Smooth muscle cell (in vitro differentiated cells): ENCODE measurements at regions not wholly inside any gene's neighbourhood (a gene's known extent, or its start where the extent isn't known, plus 50 kb on each side); places are given as distances from the start of the nearest gene placed in this dataset.
A peak's percentile ranks its signal among the peaks of the same experiment; 100 is the strongest.

Experiments
- DNase-seq: peaks from one replicate; lab custom pipeline; 2025; ENCODE audit not compliant: unreplicated experiment; lab: John Stamatoyannopoulos, UW
- H2AFZ ChIP-seq: fragments of 200-600 bp; sonication (generic); 2 replicates; pipeline ENCODE4 v1.6.0; 2016; ENCODE audit warnings: antibody characterized with exemption, low read depth, mild to moderate bottlenecking
- H3F3A ChIP-seq: fragments of 200-600 bp; sonication (generic); 2 replicates; pipeline ENCODE4 v1.6.0; 2017; ENCODE audit warnings: antibody characterized with exemption, low read depth
- H3K27ac ChIP-seq: fragments of 200-600 bp; sonication (generic); 2 replicates; pipeline ENCODE4 v1.5.1; 2016; ENCODE audit warnings: low read depth, mild to moderate bottlenecking
- H3K27me3 ChIP-seq: fragments of 200-600 bp; sonication (generic); 2 replicates; pipeline ENCODE4 v1.6.1; 2016; ENCODE audit warnings: low read depth, mild to moderate bottlenecking
- H3K36me3 ChIP-seq: fragments of 200-600 bp; sonication (generic); 2 replicates; pipeline ENCODE4 v1.5.1; 2016; ENCODE audit warnings: low read depth
- H3K4me1 ChIP-seq: fragments of 200-600 bp; sonication (generic); 2 replicates; pipeline ENCODE4 v1.5.1; 2016; ENCODE audit warnings: low read depth
- H3K4me2 ChIP-seq: fragments of 200-600 bp; sonication (generic); 2 replicates; pipeline ENCODE4 v1.6.0; 2016; ENCODE audit warnings: mild to moderate bottlenecking
- H3K4me3 ChIP-seq: fragments of 200-600 bp; sonication (generic); 2 replicates; pipeline ENCODE4 v1.5.1; 2016; ENCODE audit warnings: mild to moderate bottlenecking
- H3K79me2 ChIP-seq: fragments of 200-600 bp; sonication (generic); 2 replicates; pipeline ENCODE4 v1.6.0; 2016; ENCODE audit warnings: low read depth, mild to moderate bottlenecking
- H3K9ac ChIP-seq: fragments of 200-600 bp; sonication (generic); 2 replicates; pipeline ENCODE4 v1.6.0; 2016; ENCODE audit warnings: low read depth
- H3K9me3 ChIP-seq: fragments of 200-600 bp; sonication (generic); replicated peaks from 2 replicates; pipeline ENCODE4 v1.5.1; 2016; ENCODE audit warnings: low read depth
- H4K20me1 ChIP-seq: fragments of 200-600 bp; sonication (generic); 2 replicates; pipeline ENCODE4 v1.6.0; 2016; ENCODE audit warnings: low read depth
- CTCF ChIP-seq: fragments of 200-600 bp; sonication (generic); IDR thresholded peaks from 2 replicates; pipeline ENCODE4 v1.5.1; 2017; ENCODE audit warnings: borderline replicate concordance, mild to moderate bottlenecking, antibody characterized with exemption; ENCODE audit not compliant: insufficient read depth, poor library complexity, severe bottlenecking
- WGBS: methylation state at CpG from one replicate; pipeline ENCODE4 v1.1.7; 2016; ENCODE audit warnings: low lambda C conversion rate; 5-methylcytosine and 5-hydroxymethylcytosine counted together

- H3K36me3 ChIP-seq = no peaks in the 10 kb centered on the region
- peaks cover 4% of the 10 kb centered on the region for H3K4me1 ChIP-seq
- no peak for DNase-seq
- no peaks in the 10 kb centered on the region for H3K79me2 ChIP-seq
- no peak overlapping the region for H3K9ac ChIP-seq
- no peak overlapping the region for H3K27ac ChIP-seq
- 95% methylated on average over 1 of the region's 1 CpG for WGBS
- no peaks in the 10 kb centered on the region for H4K20me1 ChIP-seq
- peaks cover 2% of the 10 kb centered on the region for H3F3A ChIP-seq
- H2AFZ ChIP-seq = no peak overlapping the region
- no peaks in the 10 kb centered on the region for H3K9me3 ChIP-seq
- TF ChIP-seq CTCF = no peak
- H3K27me3 ChIP-seq = no peaks in the 10 kb centered on the region
- H3K4me3 ChIP-seq = no peak overlapping the region
- no peak overlapping the region for H3K4me2 ChIP-seq
Observed at GRCh38 chr2:160720098-160720497, 226.5 kb upstream of the RBMS1 start.

GRCh38 chr2:160721089-160722040 lies 227.8 kb upstream of the RBMS1 start:
- TF ChIP-seq CTCF = no peak
- no peak for DNase-seq
- peak overlapping the region; percentile 1 for H3K4me2 ChIP-seq
- no peaks in the 10 kb centered on the region for H3K27me3 ChIP-seq
- peaks cover 2% of the 10 kb centered on the region for H3F3A ChIP-seq
- no peaks in the 10 kb centered on the region for H4K20me1 ChIP-seq
- H3K27ac ChIP-seq = peak overlapping the region; percentile 56
- H3K9ac ChIP-seq = no peak overlapping the region
- peak overlapping the region; percentile 40 for H2AFZ ChIP-seq
- H3K4me3 ChIP-seq = no peak overlapping the region
- WGBS = 96% methylated on average over 1 of the region's 1 CpG
- peaks cover 4% of the 10 kb centered on the region for H3K4me1 ChIP-seq
- H3K9me3 ChIP-seq = no peaks in the 10 kb centered on the region
- H3K79me2 ChIP-seq = no peaks in the 10 kb centered on the region
- no peaks in the 10 kb centered on the region for H3K36me3 ChIP-seq

GRCh38 chr2:160726046-160726445 lies 232.4 kb upstream of the RBMS1 start:
- Histone ChIP-seq H3K4me1 (no peaks in the 10 kb centered on the region), H3K4me2 (no peak overlapping the region), H3K9me3 (no peaks in the 10 kb centered on the region), H3K4me3 (no peak overlapping the region), H3K36me3 (no peaks in the 10 kb centered on the region), H3K27me3 (no peaks in the 10 kb centered on the region), H4K20me1 (no peaks in the 10 kb centered on the region), H3K27ac (no peak overlapping the region), H3F3A (no peaks in the 10 kb centered on the region), H2AFZ (no peak overlapping the region), H3K79me2 (no peaks in the 10 kb centered on the region), H3K9ac (no peak overlapping the region)
- DNase-seq = no peak
- 17% methylated on average over 1 of the region's 1 CpG for WGBS
- TF ChIP-seq CTCF = no peak
